GM06990 (cell line): ENCODE measurements at regions not wholly inside any gene's neighbourhood (a gene's known extent, or its start where the extent isn't known, plus 50 kb on each side); places are given as distances from the start of the nearest gene placed in this dataset.

Experiments used
- DNase-seq: peaks from one replicate; pipeline ENCODE4 v3.0.0-alpha.2; 2011; ENCODE audit not compliant: insufficient read length; ENCODE audit errors: extremely low read depth
- H3K27me3 ChIP-seq: replicated peaks from 2 replicates; pipeline ENCODE4 v1.6.0; 2011; ENCODE audit warnings: low read length; ENCODE audit not compliant: control insufficient read depth, insufficient read depth
- H3K36me3 ChIP-seq: 2 replicates; pipeline ENCODE4 v1.5.1; 2011; ENCODE audit warnings: low read length; ENCODE audit not compliant: control insufficient read depth, insufficient read depth
- H3K4me3 ChIP-seq: replicated peaks from 2 replicates; pipeline ENCODE4 v1.5.1; 2011; ENCODE audit warnings: low read depth, mild to moderate bottlenecking, control low read depth, low read length
- CTCF ChIP-seq: IDR thresholded peaks from 2 replicates; pipeline ENCODE4 v1.5.1; 2011; ENCODE audit warnings: low read length, control low read depth, mild to moderate bottlenecking, inconsistent platforms; ENCODE audit not compliant: insufficient read depth, poor library complexity, severe bottlenecking

DNA sequence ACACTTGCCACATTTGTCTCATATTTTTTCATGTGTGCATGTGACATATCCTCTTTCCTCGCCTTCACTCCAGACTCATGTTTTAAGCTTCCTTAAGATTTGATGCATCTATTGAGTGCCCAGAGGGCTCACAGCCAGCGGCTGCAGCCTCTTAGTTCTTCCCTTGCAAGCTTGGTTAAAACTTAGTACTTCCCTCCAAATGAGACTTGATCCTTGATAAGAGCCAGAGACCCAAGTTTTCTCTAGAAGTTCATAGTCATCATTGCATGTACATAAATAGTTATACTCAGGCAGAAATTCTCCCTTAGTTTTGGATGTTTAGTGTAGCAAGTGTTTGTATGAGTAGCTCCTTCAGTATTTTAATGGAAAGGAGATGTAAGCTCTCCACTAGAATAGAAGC is 337.6 kb upstream of the B3GALT2 start:
- no peaks in the 10 kb centered on the region for H3K27me3 ChIP-seq
- H3K36me3 ChIP-seq = no peaks in the 10 kb centered on the region

DNA sequence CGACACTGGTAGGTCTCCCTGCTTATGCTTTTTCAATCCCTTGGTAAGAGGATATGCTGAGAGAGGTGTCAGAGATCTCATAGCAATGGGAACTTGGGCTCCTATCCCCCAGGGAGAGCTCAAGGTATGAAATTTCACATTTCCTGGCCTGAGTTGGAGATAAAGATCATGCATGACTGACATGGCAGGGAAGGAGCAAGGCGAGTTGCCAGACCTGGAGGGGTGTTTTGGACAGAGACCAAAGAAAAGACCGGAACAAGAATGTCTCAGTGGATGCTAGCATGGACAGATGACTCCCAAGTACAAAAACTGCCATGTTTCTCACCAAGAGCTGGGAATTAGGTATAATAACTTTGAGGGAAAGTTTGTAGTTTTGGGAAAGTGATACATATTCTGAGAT is 334.1 kb upstream of the B3GALT2 start:
- Histone ChIP-seq H3K4me3 (no peak overlapping the region), H3K36me3 (no peaks in the 10 kb centered on the region), H3K27me3 (no peaks in the 10 kb centered on the region)
- no peak for TF ChIP-seq CTCF
- no peak for DNase-seq

More for the DNA sequence above, 337.6 kb upstream of the B3GALT2 start:
- TF ChIP-seq CTCF = no peak
- H3K4me3 ChIP-seq = no peak overlapping the region
- no peak for DNase-seq

- Histone ChIP-seq H3K4me3 (no peak overlapping the region), H3K27me3 (no peaks in the 10 kb centered on the region), H3K36me3 (no peaks in the 10 kb centered on the region)
- TF ChIP-seq CTCF = no peak
- DNase-seq = no peak
Observed at GRCh38 chr1:193519922-193520321, 333.5 kb upstream of the B3GALT2 start.

DNA sequence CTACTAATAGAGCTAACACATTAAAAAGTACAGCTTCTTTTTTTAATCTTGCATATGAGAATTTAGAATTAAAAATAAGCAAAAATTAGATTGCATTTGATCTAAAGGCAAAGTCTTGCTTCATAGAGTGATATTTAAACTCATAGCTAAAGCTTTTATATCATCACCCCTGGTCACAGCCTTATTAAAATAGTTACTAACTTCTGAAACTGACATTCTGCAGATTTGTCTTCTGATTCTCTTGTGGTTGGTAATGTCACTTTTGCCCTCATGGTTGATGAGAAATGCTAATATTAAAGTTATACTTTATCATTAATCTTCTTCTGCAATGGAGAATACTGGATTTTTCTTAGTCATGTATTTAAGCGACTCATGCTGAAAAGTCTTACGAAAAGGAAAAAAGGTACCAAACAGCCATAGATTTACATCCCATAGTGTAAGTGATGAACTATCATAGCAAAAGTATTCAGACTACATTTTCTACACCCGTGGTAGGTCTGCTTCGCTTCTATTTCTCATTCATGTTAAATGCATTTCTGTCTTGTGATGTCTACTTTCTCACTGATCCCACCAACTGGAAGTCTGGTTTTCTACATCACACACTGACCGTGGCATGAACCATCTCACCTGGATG is 330.5 kb upstream of the B3GALT2 start:
- H3K27me3 ChIP-seq = no peaks in the 10 kb centered on the region
- TF ChIP-seq CTCF = no peak
- DNase-seq = no peak
- H3K36me3 ChIP-seq = no peaks in the 10 kb centered on the region
- H3K4me3 ChIP-seq = no peak overlapping the region

DNA sequence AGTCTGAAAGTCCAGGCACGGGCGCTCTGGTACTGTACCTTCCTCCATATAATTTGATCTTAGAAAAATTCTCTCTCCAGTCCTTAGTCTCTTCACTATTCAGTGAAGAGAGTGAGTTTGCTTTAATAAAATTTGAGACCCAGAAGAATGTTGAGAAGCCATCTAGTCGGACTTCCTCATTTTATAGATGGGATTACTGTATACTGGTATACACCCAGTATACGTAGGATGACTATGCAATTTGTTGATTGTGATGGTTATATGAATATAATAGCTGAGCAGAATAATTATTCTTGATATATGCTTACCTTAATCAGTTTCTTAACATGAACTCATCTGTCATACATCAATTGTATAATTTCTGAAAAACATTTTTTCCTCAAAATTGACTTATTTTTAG is 328.0 kb upstream of the B3GALT2 start:
- no peaks in the 10 kb centered on the region for H3K36me3 ChIP-seq
- DNase-seq = no peak
- H3K27me3 ChIP-seq = no peaks in the 10 kb centered on the region
- no peak overlapping the region for H3K4me3 ChIP-seq
- no peak for TF ChIP-seq CTCF

DNA sequence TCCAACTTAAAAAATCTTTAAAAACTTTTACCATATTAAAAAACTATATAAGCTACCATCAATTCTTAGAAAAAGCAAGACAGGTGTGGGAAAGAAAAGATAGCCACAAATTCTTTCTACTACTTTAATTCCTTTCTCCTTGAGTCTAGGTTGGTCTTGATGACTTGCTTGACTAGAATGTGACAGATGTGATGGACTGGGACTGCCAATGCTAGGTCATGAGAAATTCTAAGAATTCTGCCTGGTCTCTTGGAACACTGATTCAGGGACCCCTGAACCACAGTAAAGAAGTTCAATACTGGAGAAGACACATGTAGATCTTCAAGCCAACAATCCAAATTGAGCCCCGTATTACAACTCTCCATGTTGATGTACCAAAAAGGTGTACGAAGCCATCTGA is 326.6 kb upstream of the B3GALT2 start:
- no peaks in the 10 kb centered on the region for H3K36me3 ChIP-seq

More for the DNA sequence above, 326.6 kb upstream of the B3GALT2 start:
- Histone ChIP-seq H3K4me3 (no peak overlapping the region), H3K27me3 (no peaks in the 10 kb centered on the region)
- DNase-seq = no peak
- TF ChIP-seq CTCF = no peak
